ENCODE measurements at regions not wholly inside any gene's neighbourhood (a gene's known extent, or its start where the extent isn't known, plus 50 kb on each side); places are given as distances from the start of the nearest gene placed in this dataset.

DNA sequence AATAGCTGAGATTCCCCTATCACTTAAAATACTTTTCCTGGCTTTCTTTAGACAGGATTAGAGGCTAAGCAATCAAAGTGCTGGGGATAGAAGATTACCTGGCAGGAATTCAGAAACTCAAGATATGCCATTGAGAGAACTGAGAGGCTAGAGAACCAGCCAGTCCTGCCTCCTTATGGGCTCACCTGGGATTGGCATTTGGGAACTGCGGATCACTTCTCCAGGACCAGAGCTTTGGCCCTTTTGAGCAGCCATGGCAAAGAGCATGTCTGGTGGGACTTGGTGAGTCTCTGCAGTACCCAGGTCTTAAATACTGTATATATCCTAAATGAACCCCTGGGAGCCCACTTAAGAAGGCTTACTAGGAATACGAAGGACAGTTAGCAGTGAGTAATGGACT, 399.1 kb downstream of the BTBD3 start:
- peaks cover 2% of the 10 kb centered on the region for H3K27me3 Mint-ChIP-seq (ENCODE audit: low read depth, unreplicated experiment)
- Histone ChIP-seq H3K79me2 (ENCODE audit: insufficient read depth, low read length) (no peaks in the 10 kb centered on the region), H3K9me3 (ENCODE audit: insufficient read depth, low read depth, low read length) (no peaks in the 10 kb centered on the region), H3K4me1 (ENCODE audit: insufficient read depth, low read length) (no peaks in the 10 kb centered on the region), H3K4me3 (ENCODE audit: insufficient read depth, low read depth, low read length) (no peak overlapping the region), H3K27ac (ENCODE audit: low read depth, low read length) (no peak overlapping the region), H3K27me3 (ENCODE audit: insufficient read depth, low read length) (no peaks in the 10 kb centered on the region), H4K20me1 (ENCODE audit: insufficient read depth, low read length) (no peaks in the 10 kb centered on the region), H3K36me3 (ENCODE audit: insufficient read depth, low read length) (no peaks in the 10 kb centered on the region), H3K9ac (ENCODE audit: low read length) (no peak overlapping the region), H2AFZ (ENCODE audit: low read depth, low read length) (no peak overlapping the region), H3K4me2 (ENCODE audit: low read length) (no peak overlapping the region)
- no peak overlapping the region for H3K27ac Mint-ChIP-seq (ENCODE audit: unreplicated experiment)
- DNase-seq (ENCODE audit: low read depth) (no peak), FAIRE-seq (no peak)
- no peaks in the 10 kb centered on the region for H3K4me1 Mint-ChIP-seq (ENCODE audit: low read depth, unreplicated experiment)
- H3K9me3 Mint-ChIP-seq (ENCODE audit: unreplicated experiment): no peaks in the 10 kb centered on the region
- no peak overlapping the region for H3K4me3 Mint-ChIP-seq (ENCODE audit: unreplicated experiment)
- H3K36me3 Mint-ChIP-seq (ENCODE audit: low read depth, unreplicated experiment): no peaks in the 10 kb centered on the region
- TF ChIP-seq CTCF (IDR thresholded peaks at IDR 0.05; ENCODE audit: insufficient read depth, low read depth, low read length) (no peak), EZH2 (IDR thresholded peaks at IDR 0.05; ENCODE audit: insufficient read depth, low read length) (no peak)

- Mint-ChIP-seq H3K4me3 (ENCODE audit: unreplicated experiment) (no peak overlapping the region), H3K27ac (ENCODE audit: unreplicated experiment) (no peak overlapping the region), H3K4me1 (ENCODE audit: low read depth, unreplicated experiment) (no peaks in the 10 kb centered on the region), H3K36me3 (ENCODE audit: low read depth, unreplicated experiment) (no peaks in the 10 kb centered on the region), H3K27me3 (ENCODE audit: low read depth, unreplicated experiment) (peaks cover 2% of the 10 kb centered on the region), H3K9me3 (ENCODE audit: unreplicated experiment) (no peaks in the 10 kb centered on the region)
- no peak for FAIRE-seq
- H3K4me3 ChIP-seq (ENCODE audit: insufficient read depth, low read depth, low read length): no peak overlapping the region
- no peaks in the 10 kb centered on the region for H3K4me1 ChIP-seq (ENCODE audit: insufficient read depth, low read length)
- H3K9ac ChIP-seq (ENCODE audit: low read length): no peak overlapping the region
- H3K36me3 ChIP-seq (ENCODE audit: insufficient read depth, low read length): no peaks in the 10 kb centered on the region
- no peak for TF ChIP-seq EZH2 (IDR thresholded peaks at IDR 0.05; ENCODE audit: insufficient read depth, low read length)
- TF ChIP-seq CTCF (IDR thresholded peaks at IDR 0.05; ENCODE audit: insufficient read depth, low read depth, low read length): no peak
- H3K27me3 ChIP-seq (ENCODE audit: insufficient read depth, low read length): no peaks in the 10 kb centered on the region
- no peaks in the 10 kb centered on the region for H3K79me2 ChIP-seq (ENCODE audit: insufficient read depth, low read length)
- no peak overlapping the region for H3K4me2 ChIP-seq (ENCODE audit: low read length)
- H4K20me1 ChIP-seq (ENCODE audit: insufficient read depth, low read length): no peaks in the 10 kb centered on the region
- H2AFZ ChIP-seq (ENCODE audit: low read depth, low read length): no peak overlapping the region
- H3K27ac ChIP-seq (ENCODE audit: low read depth, low read length): no peak overlapping the region
- DNase-seq (ENCODE audit: low read depth): no peak
- H3K9me3 ChIP-seq (ENCODE audit: insufficient read depth, low read depth, low read length): no peaks in the 10 kb centered on the region
These were observed 399.7 kb downstream of the BTBD3 start for GRCh38 chr20:12317433-12317832.

GRCh38 chr20:12318043-12318442, 400.4 kb downstream of the BTBD3 start:
- Histone ChIP-seq H2AFZ (ENCODE audit: low read depth, low read length) (no peak overlapping the region), H3K9me3 (ENCODE audit: insufficient read depth, low read depth, low read length) (no peaks in the 10 kb centered on the region), H3K4me2 (ENCODE audit: low read length) (no peak overlapping the region), H3K4me3 (ENCODE audit: insufficient read depth, low read depth, low read length) (no peak overlapping the region), H3K4me1 (ENCODE audit: insufficient read depth, low read length) (no peaks in the 10 kb centered on the region), H3K27me3 (ENCODE audit: insufficient read depth, low read length) (no peaks in the 10 kb centered on the region), H3K27ac (ENCODE audit: low read depth, low read length) (no peak overlapping the region), H3K79me2 (ENCODE audit: insufficient read depth, low read length) (no peaks in the 10 kb centered on the region), H3K36me3 (ENCODE audit: insufficient read depth, low read length) (no peaks in the 10 kb centered on the region), H4K20me1 (ENCODE audit: insufficient read depth, low read length) (no peaks in the 10 kb centered on the region), H3K9ac (ENCODE audit: low read length) (no peak overlapping the region)
- H3K27ac Mint-ChIP-seq (ENCODE audit: unreplicated experiment): no peak overlapping the region
- no peak overlapping the region for H3K4me3 Mint-ChIP-seq (ENCODE audit: unreplicated experiment)
- no peak for DNase-seq (ENCODE audit: low read depth)
- TF ChIP-seq EZH2 (IDR thresholded peaks at IDR 0.05; ENCODE audit: insufficient read depth, low read length) (no peak), CTCF (IDR thresholded peaks at IDR 0.05; ENCODE audit: insufficient read depth, low read depth, low read length) (no peak)
- peaks cover 2% of the 10 kb centered on the region for H3K27me3 Mint-ChIP-seq (ENCODE audit: low read depth, unreplicated experiment)
- H3K4me1 Mint-ChIP-seq (ENCODE audit: low read depth, unreplicated experiment): no peaks in the 10 kb centered on the region
- no peaks in the 10 kb centered on the region for H3K36me3 Mint-ChIP-seq (ENCODE audit: low read depth, unreplicated experiment)
- no peak for FAIRE-seq
- no peaks in the 10 kb centered on the region for H3K9me3 Mint-ChIP-seq (ENCODE audit: unreplicated experiment)
